Hematopoietic multipotent progenitor cell (in vitro differentiated cells): ENCODE measurements at regions not wholly inside any gene's neighbourhood (a gene's known extent, or its start where the extent isn't known, plus 50 kb on each side); places are given as distances from the start of the nearest gene placed in this dataset.
A peak's percentile ranks its signal among the peaks of the same experiment; 100 is the strongest.
"Not testable (repeated sequence)": the region's sequence is repeated elsewhere in the genome, so short reads cannot be mapped to it uniquely, and the experiment has no call there.

Experiments used
- DNase-seq, 3 donors: peaks; one replicate each; pipeline ENCODE4 v3.0.0-alpha.2; 2011 to 2015; ENCODE audit warnings: low read depth in 2 of 3, low spot score in 2 of 3

DNA sequence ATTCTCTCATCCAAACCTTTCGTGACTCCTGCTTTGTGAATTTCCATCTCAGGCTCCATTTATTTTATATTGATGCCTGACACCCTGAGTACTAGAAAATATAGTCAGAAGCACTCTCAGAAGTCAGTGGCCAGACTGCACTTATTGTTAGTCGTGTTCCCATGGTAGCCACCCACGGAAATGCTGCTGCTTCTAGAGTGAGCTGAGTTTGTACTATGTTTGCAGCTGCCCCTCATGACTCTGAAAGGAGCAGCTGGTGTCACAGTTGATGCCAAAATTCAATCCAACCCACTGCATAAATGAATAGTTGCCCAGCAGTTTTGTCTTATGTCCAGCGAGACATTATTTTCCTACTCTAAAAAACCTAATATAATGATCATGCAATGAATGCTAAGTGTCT, 265.2 kb upstream of the SPHKAP start:
- no peak for DNase-seq

GRCh38 chr2:228444161-228444560, 262.7 kb upstream of the SPHKAP start:
- no peak for DNase-seq

DNA sequence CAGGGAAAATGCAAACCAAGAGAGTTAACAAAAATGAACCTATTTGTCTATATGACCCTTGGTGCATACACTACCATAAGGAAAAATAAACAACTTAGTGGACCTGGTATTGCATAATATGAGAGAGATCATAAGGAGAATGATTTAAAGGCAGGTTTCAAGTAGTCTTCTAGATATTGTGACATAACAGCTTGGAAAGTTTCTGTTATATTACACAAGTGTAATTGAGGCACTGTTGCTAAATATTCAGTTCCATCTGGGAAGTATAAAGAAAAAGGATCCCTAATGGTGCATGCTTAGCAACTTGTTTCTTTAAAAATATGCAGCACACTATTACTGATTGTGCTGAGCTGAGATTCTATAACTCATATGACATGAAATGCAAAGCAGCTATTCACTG, 252.2 kb upstream of the SPHKAP start:
- no peak for DNase-seq

- DNase-seq = no peak
Measured at GRCh38 chr2:228432116-228432515, 250.6 kb upstream of the SPHKAP start.

DNA sequence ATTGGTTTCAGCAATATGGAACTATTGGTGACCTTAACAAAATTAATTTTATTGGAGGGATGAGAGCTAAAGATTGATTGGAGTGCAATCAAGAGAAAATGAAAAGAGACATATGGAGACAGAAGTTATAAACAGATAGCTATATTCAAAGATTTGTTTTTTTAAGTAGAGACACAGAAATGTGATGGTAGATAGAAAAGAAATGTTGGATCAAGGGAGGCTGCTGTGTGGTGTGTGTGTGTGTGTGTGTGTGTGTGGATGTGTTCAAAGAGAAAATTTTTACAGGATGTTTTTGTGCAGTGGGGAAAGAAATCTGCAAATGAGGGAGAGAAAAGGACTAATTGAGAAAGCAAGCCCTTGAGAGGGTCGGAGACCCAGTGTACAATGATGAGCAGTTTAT, 249.5 kb upstream of the SPHKAP start:
- DNase-seq = no peak

- no peak for DNase-seq
Measured at GRCh38 chr2:228426502-228427216, 245.2 kb upstream of the SPHKAP start.

DNA sequence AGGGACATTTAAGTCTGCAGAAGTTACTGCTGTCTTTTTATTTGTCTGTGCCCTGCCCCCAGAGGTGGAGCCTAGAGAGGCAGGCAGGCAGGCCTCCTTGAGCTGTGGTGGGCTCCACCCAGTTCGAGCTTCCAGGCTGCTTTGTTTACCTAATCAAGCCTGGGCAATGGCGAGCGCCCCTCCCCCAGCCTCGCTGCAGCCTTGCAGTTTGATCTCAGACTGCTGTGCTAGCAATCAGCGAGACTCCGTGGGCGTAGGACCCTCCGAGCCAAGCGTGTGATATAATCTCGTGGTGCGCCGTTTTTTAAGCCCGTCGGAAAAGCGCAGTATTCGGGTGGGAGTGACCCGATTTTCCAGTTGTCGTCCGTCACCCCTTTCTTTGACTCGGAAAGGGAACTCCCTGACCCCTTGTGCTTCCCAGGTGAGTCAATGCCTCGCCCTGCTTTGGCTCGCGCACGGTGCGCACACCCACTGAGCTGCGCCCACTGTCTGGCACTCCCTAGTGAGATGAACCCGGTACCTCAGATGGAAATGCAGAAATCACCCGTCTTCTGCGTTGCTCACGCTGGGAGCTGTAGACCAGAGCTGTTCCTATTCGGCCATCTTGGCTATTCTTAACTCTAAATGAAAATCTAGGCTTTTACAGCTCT, 244.0 kb upstream of the SPHKAP start:
- not testable (repeated sequence) for DNase-seq

GRCh38 chr2:228417956-228418355, 236.5 kb upstream of the SPHKAP start:
- peak in 1 of 3 donors; percentile 15 for DNase-seq

DNA sequence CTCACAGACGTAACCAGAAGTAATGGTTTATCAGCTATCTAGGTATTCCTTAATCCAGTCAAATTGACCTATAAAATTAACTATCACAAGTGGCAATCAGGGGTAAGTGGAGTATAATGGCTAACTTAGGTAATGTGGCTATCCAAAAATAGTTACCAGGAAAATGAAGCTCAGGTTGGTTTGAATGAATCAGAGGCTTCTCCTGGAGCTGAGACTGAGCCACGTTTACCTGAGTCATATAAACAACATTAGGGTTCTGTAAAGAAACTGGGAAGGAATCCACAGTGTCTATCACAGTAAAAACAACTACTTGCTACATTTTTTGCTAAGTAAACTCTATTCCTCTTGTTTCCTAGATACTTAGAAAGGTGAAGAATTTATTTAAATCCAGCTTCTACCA, 236.0 kb upstream of the SPHKAP start:
- DNase-seq = no peak

GRCh38 chr2:228410061-228410460, 228.6 kb upstream of the SPHKAP start:
- DNase-seq = no peak

DNA sequence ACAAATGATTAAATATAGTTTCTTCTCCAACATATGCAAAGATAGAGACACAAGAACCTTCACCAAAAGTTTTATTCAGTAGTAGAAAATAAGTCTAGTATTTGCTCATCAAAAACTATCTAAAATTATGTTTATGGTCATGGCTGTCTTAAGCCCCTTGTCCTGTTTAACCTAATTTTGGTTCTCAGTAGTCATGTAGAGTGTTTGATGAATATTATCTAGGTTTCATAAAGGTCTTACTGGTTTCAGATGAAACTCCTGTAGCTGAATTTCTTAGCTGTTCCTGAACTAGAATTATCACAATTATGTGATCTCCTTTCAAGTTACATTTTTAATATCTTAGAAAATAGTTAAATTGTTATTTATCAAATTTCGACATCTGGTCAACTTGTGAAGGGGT, 228.0 kb upstream of the SPHKAP start:
- no peak for DNase-seq

DNA sequence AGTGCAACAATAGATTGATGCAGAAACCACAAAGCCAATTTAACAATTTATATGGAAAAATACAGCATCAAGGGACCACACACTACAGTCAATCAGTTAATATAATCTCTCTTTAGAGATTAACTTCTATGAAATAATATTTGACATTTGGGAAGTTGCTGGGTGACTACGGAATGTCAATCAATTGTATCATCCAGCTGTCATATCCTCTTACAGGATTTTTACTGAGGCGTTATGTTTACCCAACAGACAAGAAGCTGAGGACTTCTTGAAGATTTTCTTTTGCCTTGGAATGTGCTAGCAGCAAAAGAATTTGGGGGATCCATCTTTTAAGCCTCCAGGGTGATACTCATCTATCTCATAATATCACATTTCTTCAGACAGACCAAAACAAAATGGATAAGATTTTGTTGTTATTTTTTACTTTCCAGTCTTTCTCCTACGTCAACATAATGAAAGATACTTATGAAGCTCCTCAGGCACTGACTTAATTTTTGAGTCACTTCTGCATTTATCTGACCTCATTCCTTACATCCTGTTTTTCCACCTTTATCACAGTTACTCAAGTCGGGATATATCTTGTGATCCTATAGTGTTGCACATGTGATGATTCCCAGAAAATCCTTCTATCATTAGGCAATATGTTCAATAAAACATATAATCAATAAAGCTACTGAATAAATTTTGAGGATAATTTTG, 227.2 kb upstream of the SPHKAP start:
- no peak for DNase-seq

DNA sequence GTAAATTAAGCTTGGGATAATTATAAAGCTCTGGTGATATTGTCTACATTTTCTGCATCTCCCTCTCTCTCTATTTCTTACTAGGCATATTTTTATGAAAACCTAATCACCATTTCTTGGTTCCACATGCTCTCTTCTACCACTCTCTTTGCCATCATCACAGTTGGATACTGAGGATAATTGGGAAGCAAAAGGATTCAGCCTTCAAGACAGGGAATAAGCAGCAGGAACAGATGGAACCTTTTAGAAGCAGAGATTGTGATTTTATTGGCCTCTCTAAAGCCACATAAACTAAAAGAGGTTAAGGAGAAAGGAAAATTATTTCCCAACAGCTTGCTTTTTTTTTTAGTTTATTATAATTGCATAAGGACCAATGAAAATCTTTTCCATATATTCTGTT, 226.3 kb upstream of the SPHKAP start:
- DNase-seq = no peak

GRCh38 chr2:228401065-228401912, 219.8 kb upstream of the SPHKAP start:
- no peak for DNase-seq

DNA sequence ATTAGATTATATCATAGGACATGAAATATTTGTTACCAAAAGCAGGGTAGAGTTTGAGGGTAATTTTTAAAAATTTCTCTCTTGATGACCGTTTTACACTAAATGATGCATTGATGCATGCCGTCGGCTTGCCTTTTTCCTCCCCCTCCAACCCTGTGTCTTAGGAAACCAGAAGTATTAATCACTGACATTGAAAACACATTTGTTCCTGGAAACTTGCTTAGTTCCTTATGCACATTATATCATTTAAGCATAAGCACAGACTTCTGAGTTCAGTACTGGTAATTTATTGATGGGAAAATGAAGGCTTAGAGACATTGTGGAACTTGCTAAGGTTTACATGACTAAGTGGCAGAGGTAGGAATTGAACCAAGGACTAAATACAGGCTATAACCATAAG, 206.3 kb upstream of the SPHKAP start:
- no peak for DNase-seq

DNA sequence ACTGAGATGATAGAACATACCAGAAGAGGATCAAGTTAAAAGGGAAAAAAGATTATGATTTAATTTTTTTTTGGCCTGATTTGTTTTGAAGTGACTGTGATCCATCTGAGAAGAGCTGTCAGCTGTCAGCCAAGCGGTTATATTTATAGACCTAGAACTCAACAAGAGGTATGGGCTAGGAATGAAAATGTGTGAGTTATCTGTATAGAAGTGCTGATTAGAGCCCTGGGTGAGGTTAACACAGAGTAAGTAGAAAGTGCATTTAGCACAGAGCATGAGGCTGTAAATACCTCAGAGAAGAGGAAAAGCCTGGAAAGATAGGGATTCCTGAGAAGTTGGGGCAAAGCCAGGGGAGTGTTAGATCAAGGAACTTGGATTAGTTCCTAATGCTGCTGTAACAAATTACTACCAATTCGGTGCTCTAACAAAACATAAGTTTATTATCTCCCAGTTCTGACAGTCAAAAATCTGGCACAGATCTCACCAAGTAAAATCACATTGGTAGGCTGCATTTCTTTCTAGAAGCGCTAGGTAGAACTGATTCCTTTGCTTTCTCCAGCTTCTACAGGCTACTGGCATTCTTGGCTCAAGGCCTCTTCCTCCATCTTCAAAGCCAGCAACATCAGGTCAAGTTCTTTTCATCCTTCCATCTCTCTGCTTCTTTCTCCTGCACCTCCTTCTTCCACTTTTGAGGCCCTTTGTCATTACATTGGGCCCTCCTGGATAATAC, 197.4 kb upstream of the SPHKAP start:
- no peak for DNase-seq

- no peak for DNase-seq
Measured at GRCh38 chr2:228378233-228378632, 196.7 kb upstream of the SPHKAP start.

DNA sequence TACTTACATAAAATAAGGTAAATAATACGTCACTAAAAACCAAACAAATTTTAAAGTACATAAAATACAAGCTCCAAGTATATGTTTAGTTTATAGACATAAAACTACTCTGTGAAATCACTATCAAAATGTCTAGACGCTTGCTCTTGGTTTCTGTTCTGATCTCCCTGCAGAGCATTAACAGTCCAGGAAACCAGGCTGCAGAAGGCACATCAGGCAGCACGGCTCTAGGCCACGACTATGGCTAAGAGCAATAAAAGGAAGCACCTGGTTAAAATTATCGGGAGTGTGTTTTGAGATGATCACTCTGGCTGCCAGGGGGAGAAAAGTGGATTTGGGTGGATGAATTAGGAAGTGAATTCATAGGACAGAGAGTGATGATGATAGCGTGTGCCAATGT, 196.0 kb upstream of the SPHKAP start:
- DNase-seq = peak in 2 of 3 donors; percentile 6 to 46

- no peak for DNase-seq
Measured at GRCh38 chr2:228374741-228375140, 193.3 kb upstream of the SPHKAP start.

DNA sequence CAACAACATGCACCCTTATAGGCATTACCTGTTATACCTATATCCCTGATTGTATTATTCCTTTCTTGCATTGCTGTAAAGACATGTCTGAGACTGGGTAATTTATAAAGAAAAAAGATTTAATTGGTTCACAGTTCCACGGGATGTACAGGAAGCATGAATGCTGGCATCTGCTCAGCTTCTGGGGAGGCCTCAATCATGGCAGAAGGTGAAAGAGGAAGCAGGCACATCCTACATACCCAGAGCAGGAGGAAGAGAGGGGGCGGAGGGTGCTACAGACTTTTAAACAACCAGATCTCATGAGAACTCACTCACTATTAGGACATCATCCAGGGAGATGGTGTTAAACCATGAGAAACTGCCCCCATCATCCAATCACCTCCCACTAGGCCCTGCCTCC, 191.7 kb upstream of the SPHKAP start:
- peak in 2 of 3 donors; percentile 13 to 73 for DNase-seq
